ENCODE measurements at regions not wholly inside any gene's neighbourhood (a gene's known extent, or its start where the extent isn't known, plus 50 kb on each side); places are given as distances from the start of the nearest gene placed in this dataset.

DNA sequence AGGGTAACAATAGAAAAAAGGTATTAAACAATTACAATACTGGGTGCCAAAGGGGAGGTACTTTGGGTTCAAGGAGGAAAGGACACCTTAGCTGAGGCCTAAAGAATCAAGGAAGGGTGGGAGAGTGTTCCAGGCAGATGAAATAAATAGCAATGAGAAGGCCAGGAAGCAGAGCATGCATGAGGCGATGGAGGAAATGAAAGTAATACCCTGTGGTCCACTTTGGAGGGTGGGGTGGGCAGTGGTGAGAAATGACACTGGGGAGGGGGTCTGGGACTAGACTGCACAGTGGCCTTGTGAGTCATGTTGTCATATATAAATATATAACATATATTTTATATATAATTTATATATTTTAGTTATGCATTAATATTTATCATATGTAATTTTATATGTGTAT is 55.9 kb downstream of the BHLHE40 start:
- no peaks in the 10 kb centered on the region for H3K36me3 ChIP-seq (ENCODE audit: control insufficient read depth in 2 of 2, insufficient read depth in 2 of 2, low read length in 1 of 2)
- no peaks in the 10 kb centered on the region for H3K9me3 ChIP-seq (ENCODE audit: control insufficient read depth in 2 of 2, insufficient read depth in 1 of 2, low read depth in 1 of 2, low read length in 1 of 2)
- no peak overlapping the region for H3K4me3 ChIP-seq (ENCODE audit: low read depth in 1 of 2, low read length in 2 of 2)
- no peaks in the 10 kb centered on the region for H3K27me3 ChIP-seq (ENCODE audit: control insufficient read depth in 1 of 2, insufficient read depth in 2 of 2, low read length in 2 of 2)
- no peaks in the 10 kb centered on the region for H3K4me1 ChIP-seq (ENCODE audit: control insufficient read depth in 2 of 2, insufficient read depth in 2 of 2, low read length in 1 of 2)
- WGBS, 2 donors = 72 to 79% methylated on average over 1 of the region's 1 CpG
- no peak overlapping the region for H3K27ac ChIP-seq (ENCODE audit: low read depth in 2 of 2, low read length in 1 of 2)

GRCh38 chr3:5035692-5036391 is 56.6 kb downstream of the BHLHE40 start:
- 87 to 89% methylated on average over 13 of the region's 13 CpGs for WGBS, 2 donors
- H3K4me3 ChIP-seq (ENCODE audit: low read depth in 1 of 2, low read length in 2 of 2) = no peak overlapping the region

GRCh38 chr3:5036392-5036766 is 57.1 kb downstream of the BHLHE40 start:
- 77 to 81% methylated on average over 2 of the region's 2 CpGs for WGBS, 2 donors

More at GRCh38 chr3:5035692-5036391, 56.6 kb downstream of the BHLHE40 start:
- no peaks in the 10 kb centered on the region for H3K36me3 ChIP-seq (ENCODE audit: control insufficient read depth in 2 of 2, insufficient read depth in 2 of 2, low read length in 1 of 2)
- H3K9me3 ChIP-seq (ENCODE audit: control insufficient read depth in 2 of 2, insufficient read depth in 1 of 2, low read depth in 1 of 2, low read length in 1 of 2) = no peaks in the 10 kb centered on the region
- no peaks in the 10 kb centered on the region for H3K27me3 ChIP-seq (ENCODE audit: control insufficient read depth in 1 of 2, insufficient read depth in 2 of 2, low read length in 2 of 2)
- H3K4me1 ChIP-seq (ENCODE audit: control insufficient read depth in 2 of 2, insufficient read depth in 2 of 2, low read length in 1 of 2) = no peaks in the 10 kb centered on the region
- H3K27ac ChIP-seq (ENCODE audit: low read depth in 2 of 2, low read length in 1 of 2) = no peak overlapping the region

GRCh38 chr3:5036858-5037257 is 57.6 kb downstream of the BHLHE40 start:
- Histone ChIP-seq H3K4me3 (ENCODE audit: low read depth in 1 of 2, low read length in 2 of 2) (no peak overlapping the region), H3K4me1 (ENCODE audit: control insufficient read depth in 2 of 2, insufficient read depth in 2 of 2, low read length in 1 of 2) (no peaks in the 10 kb centered on the region), H3K27ac (ENCODE audit: low read depth in 2 of 2, low read length in 1 of 2) (no peak overlapping the region), H3K27me3 (ENCODE audit: control insufficient read depth in 1 of 2, insufficient read depth in 2 of 2, low read length in 2 of 2) (no peaks in the 10 kb centered on the region), H3K9me3 (ENCODE audit: control insufficient read depth in 2 of 2, insufficient read depth in 1 of 2, low read depth in 1 of 2, low read length in 1 of 2) (no peaks in the 10 kb centered on the region), H3K36me3 (ENCODE audit: control insufficient read depth in 2 of 2, insufficient read depth in 2 of 2, low read length in 1 of 2) (no peaks in the 10 kb centered on the region)
- WGBS, 2 donors = 76 to 78% methylated on average over 5 of the region's 5 CpGs

More at GRCh38 chr3:5036392-5036766, 57.1 kb downstream of the BHLHE40 start:
- no peaks in the 10 kb centered on the region for H3K27me3 ChIP-seq (ENCODE audit: control insufficient read depth in 1 of 2, insufficient read depth in 2 of 2, low read length in 2 of 2)
- no peak overlapping the region for H3K27ac ChIP-seq (ENCODE audit: low read depth in 2 of 2, low read length in 1 of 2)
- H3K4me1 ChIP-seq (ENCODE audit: control insufficient read depth in 2 of 2, insufficient read depth in 2 of 2, low read length in 1 of 2) = no peaks in the 10 kb centered on the region
- H3K36me3 ChIP-seq (ENCODE audit: control insufficient read depth in 2 of 2, insufficient read depth in 2 of 2, low read length in 1 of 2) = no peaks in the 10 kb centered on the region
- H3K9me3 ChIP-seq (ENCODE audit: control insufficient read depth in 2 of 2, insufficient read depth in 1 of 2, low read depth in 1 of 2, low read length in 1 of 2) = no peaks in the 10 kb centered on the region
- no peak overlapping the region for H3K4me3 ChIP-seq (ENCODE audit: low read depth in 1 of 2, low read length in 2 of 2)

DNA sequence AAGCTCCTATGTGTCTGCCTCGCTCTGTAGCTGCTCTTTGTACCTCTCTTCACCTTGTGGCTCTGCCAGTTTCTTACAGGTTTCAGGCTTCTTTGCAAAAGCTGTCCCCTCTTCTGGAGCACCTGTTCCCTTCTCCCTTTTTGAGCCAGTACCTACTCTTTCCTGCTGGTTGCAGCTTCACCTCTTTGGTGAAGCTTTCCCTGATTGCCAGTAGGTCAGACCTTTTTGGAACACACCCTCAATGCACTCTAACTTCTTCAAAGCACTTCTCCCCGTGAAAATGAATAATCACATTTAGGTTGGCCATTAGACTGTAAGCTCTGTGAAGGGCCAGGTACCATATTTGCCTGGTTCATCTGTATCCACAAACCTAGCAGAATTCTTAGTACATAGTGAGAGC is 60.3 kb downstream of the BHLHE40 start:
- H3K4me3 ChIP-seq (ENCODE audit: low read depth in 1 of 2, low read length in 2 of 2) = no peak overlapping the region
- H3K4me1 ChIP-seq (ENCODE audit: control insufficient read depth in 2 of 2, insufficient read depth in 2 of 2, low read length in 1 of 2) = no peaks in the 10 kb centered on the region
- no peak overlapping the region for H3K27ac ChIP-seq (ENCODE audit: low read depth in 2 of 2, low read length in 1 of 2)
- 87 to 94% methylated on average over 2 of the region's 2 CpGs for WGBS, 2 donors
- H3K9me3 ChIP-seq (ENCODE audit: control insufficient read depth in 2 of 2, insufficient read depth in 1 of 2, low read depth in 1 of 2, low read length in 1 of 2) = no peaks in the 10 kb centered on the region
- no peaks in the 10 kb centered on the region for H3K36me3 ChIP-seq (ENCODE audit: control insufficient read depth in 2 of 2, insufficient read depth in 2 of 2, low read length in 1 of 2)
- H3K27me3 ChIP-seq (ENCODE audit: control insufficient read depth in 1 of 2, insufficient read depth in 2 of 2, low read length in 2 of 2) = no peaks in the 10 kb centered on the region

- no peaks in the 10 kb centered on the region for H3K27me3 ChIP-seq (ENCODE audit: control insufficient read depth in 1 of 2, insufficient read depth in 2 of 2, low read length in 2 of 2)
- H3K27ac ChIP-seq (ENCODE audit: low read depth in 2 of 2, low read length in 1 of 2) = no peak overlapping the region
- WGBS, 2 donors = 73 to 94% methylated on average over 4 of the region's 4 CpGs
- H3K36me3 ChIP-seq (ENCODE audit: control insufficient read depth in 2 of 2, insufficient read depth in 2 of 2, low read length in 1 of 2) = no peaks in the 10 kb centered on the region
- H3K9me3 ChIP-seq (ENCODE audit: control insufficient read depth in 2 of 2, insufficient read depth in 1 of 2, low read depth in 1 of 2, low read length in 1 of 2) = no peaks in the 10 kb centered on the region
- no peak overlapping the region for H3K4me3 ChIP-seq (ENCODE audit: low read depth in 1 of 2, low read length in 2 of 2)
- no peaks in the 10 kb centered on the region for H3K4me1 ChIP-seq (ENCODE audit: control insufficient read depth in 2 of 2, insufficient read depth in 2 of 2, low read length in 1 of 2)
Observed at GRCh38 chr3:5041315-5041714, 62.1 kb downstream of the BHLHE40 start.

DNA sequence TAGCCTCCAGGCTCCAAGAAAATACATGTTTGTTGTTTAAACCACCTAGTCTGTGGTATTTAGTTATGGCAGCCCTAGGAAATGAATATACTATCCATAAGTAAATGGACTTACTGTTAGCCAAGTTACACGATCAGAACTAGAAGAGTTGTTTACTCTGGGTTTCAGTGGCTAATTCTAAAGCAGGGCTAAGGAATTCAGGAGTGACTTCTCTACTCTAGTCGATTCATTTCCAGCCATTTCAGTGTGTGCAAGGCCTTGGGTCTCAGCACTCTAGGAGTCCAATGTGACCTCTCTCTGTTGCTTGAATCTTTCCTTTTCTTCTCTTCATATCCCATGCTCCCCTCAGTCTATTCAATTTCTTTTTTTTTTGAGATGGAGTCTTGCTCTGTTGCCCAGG is 66.7 kb downstream of the BHLHE40 start:
- H3K4me1 ChIP-seq (ENCODE audit: control insufficient read depth in 2 of 2, insufficient read depth in 2 of 2, low read length in 1 of 2) = no peaks in the 10 kb centered on the region
- H3K4me3 ChIP-seq (ENCODE audit: low read depth in 1 of 2, low read length in 2 of 2) = no peak overlapping the region
- no peaks in the 10 kb centered on the region for H3K9me3 ChIP-seq (ENCODE audit: control insufficient read depth in 2 of 2, insufficient read depth in 1 of 2, low read depth in 1 of 2, low read length in 1 of 2)
- no peak overlapping the region for H3K27ac ChIP-seq (ENCODE audit: low read depth in 2 of 2, low read length in 1 of 2)
- no peaks in the 10 kb centered on the region for H3K36me3 ChIP-seq (ENCODE audit: control insufficient read depth in 2 of 2, insufficient read depth in 2 of 2, low read length in 1 of 2)
- H3K27me3 ChIP-seq (ENCODE audit: control insufficient read depth in 1 of 2, insufficient read depth in 2 of 2, low read length in 2 of 2) = no peaks in the 10 kb centered on the region
- WGBS, 2 donors = 66 to 86% methylated on average over 2 of the region's 2 CpGs

DNA sequence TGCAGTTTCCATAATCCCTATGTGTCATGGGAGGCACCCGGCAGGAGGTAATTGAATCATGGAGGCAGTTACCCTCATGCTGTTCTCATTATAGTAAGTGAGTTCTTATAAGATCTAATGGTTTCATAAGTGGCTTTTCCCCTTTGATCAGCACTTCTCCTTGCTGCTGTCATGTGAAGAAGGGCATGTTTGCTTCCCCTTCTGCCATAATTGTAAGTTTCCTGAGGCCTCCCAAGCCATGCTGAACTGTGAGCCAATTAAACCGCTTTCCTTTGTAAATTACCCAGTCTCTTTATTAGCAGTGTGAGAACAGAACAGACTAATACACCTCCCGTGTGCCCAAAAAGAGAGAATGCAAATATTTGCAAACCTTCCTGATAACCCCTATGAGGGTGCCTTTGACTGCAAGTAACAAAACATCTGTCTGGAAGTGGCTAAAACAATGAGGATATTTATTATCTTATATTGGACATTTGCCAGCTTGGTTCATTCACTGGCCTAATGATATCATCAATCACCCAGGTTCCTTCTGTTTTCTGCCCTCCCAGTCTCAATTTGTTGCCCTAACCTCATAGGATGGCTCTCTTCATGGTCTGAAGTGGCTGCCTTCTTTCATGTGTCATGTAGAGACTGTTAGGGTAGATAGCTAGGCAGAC is 68.7 kb downstream of the BHLHE40 start:
- Histone ChIP-seq H3K4me3 (ENCODE audit: low read depth in 1 of 2, low read length in 2 of 2) (no peak overlapping the region), H3K4me1 (ENCODE audit: control insufficient read depth in 2 of 2, insufficient read depth in 2 of 2, low read length in 1 of 2) (no peaks in the 10 kb centered on the region), H3K9me3 (ENCODE audit: control insufficient read depth in 2 of 2, insufficient read depth in 1 of 2, low read depth in 1 of 2, low read length in 1 of 2) (no peaks in the 10 kb centered on the region), H3K36me3 (ENCODE audit: control insufficient read depth in 2 of 2, insufficient read depth in 2 of 2, low read length in 1 of 2) (no peaks in the 10 kb centered on the region), H3K27me3 (ENCODE audit: control insufficient read depth in 1 of 2, insufficient read depth in 2 of 2, low read length in 2 of 2) (no peaks in the 10 kb centered on the region), H3K27ac (ENCODE audit: low read depth in 2 of 2, low read length in 1 of 2) (no peak overlapping the region)
- whole genome bisulfite sequencing, 2 donors = 76 to 79% methylated on average over 3 of the region's 3 CpGs

DNA sequence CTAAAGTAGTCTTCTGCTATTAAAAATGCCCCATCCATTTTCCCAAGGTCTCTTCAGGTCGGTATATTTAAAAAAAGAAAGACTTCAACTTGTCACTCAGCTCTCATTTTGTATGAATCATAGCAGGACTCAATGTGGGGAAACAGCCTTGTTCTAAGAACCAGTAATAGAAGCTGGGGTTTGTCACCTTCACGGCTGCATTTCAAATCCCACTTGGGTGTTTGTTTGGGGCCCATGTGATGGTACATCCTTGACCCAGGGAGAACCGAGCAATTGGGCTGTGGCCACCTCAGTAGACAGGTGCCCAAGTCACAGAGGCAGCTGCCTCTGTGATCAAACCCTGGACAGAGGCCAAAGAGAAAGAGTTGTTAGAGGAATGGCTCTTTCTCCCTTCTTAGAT is 70.3 kb upstream of the ARL8B start:
- H3K36me3 ChIP-seq (ENCODE audit: control insufficient read depth in 2 of 2, insufficient read depth in 2 of 2, low read length in 1 of 2) = no peaks in the 10 kb centered on the region
- no peak overlapping the region for H3K27ac ChIP-seq (ENCODE audit: low read depth in 2 of 2, low read length in 1 of 2)
- H3K9me3 ChIP-seq (ENCODE audit: control insufficient read depth in 2 of 2, insufficient read depth in 1 of 2, low read depth in 1 of 2, low read length in 1 of 2) = no peaks in the 10 kb centered on the region
- 55 to 60% methylated on average over 3 of the region's 3 CpGs for whole genome bisulfite sequencing, 2 donors
- no peaks in the 10 kb centered on the region for H3K27me3 ChIP-seq (ENCODE audit: control insufficient read depth in 1 of 2, insufficient read depth in 2 of 2, low read length in 2 of 2)
- H3K4me1 ChIP-seq (ENCODE audit: control insufficient read depth in 2 of 2, insufficient read depth in 2 of 2, low read length in 1 of 2) = no peaks in the 10 kb centered on the region
- no peak overlapping the region for H3K4me3 ChIP-seq (ENCODE audit: low read depth in 1 of 2, low read length in 2 of 2)

DNA sequence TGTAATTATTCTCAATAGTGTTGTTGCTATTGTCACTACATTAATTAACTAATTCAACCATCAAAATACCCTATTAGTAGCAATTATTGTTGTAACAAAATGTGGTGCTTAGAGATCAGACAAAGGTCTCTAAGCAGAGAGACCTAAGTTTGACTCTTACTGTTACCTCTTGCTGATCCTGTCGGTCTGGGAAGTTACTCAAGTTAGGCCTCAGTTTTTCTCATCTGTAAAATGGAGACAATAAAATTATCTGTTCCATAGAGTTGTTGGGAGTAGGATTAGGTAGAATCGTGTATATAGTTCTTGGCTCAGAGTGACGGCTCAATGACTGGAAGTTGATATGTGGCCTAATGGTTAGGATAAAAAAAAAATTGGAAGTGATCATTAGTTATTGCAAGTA is 69.8 kb upstream of the ARL8B start:
- Histone ChIP-seq H3K4me3 (ENCODE audit: low read depth in 1 of 2, low read length in 2 of 2) (no peak overlapping the region), H3K9me3 (ENCODE audit: control insufficient read depth in 2 of 2, insufficient read depth in 1 of 2, low read depth in 1 of 2, low read length in 1 of 2) (no peaks in the 10 kb centered on the region), H3K36me3 (ENCODE audit: control insufficient read depth in 2 of 2, insufficient read depth in 2 of 2, low read length in 1 of 2) (no peaks in the 10 kb centered on the region), H3K4me1 (ENCODE audit: control insufficient read depth in 2 of 2, insufficient read depth in 2 of 2, low read length in 1 of 2) (no peaks in the 10 kb centered on the region), H3K27ac (ENCODE audit: low read depth in 2 of 2, low read length in 1 of 2) (no peak overlapping the region), H3K27me3 (ENCODE audit: control insufficient read depth in 1 of 2, insufficient read depth in 2 of 2, low read length in 2 of 2) (no peaks in the 10 kb centered on the region)
- WGBS, 2 donors = 84 to 92% methylated on average over 3 of the region's 3 CpGs
